Body of pancreas (tissue), 4 donors: ENCODE measurements at regions not wholly inside any gene's neighbourhood (a gene's known extent, or its start where the extent isn't known, plus 50 kb on each side); places are given as distances from the start of the nearest gene placed in this dataset.

ENCODE experiments used
- ATAC-seq: fragments of 150-250 bp; one replicate; pipeline ENCODE4 v1.9.1; 2016
- DNase-seq, 4 donors: peaks; one replicate each; pipeline ENCODE4 v3.0.0-alpha.2; 2019
- H3K27ac ChIP-seq, 4 donors: fragments of 200-600 bp; sonication (generic); 1 replicate in 3 of 4; 2 replicates in 1 of 4; pipeline versions ENCODE4 v1.5.1 to v1.6.1; 2016 to 2019; ENCODE audit warnings: mild to moderate bottlenecking in 1 of 4, mixed read lengths in 1 of 4, moderate library complexity in 1 of 4
- H3K27me3 ChIP-seq, 2 donors: fragments of 200-600 bp; sonication (generic); one replicate each; pipeline ENCODE4 v1.6.0; 2016; ENCODE audit warnings: mild to moderate bottlenecking in 1 of 2
- H3K36me3 ChIP-seq, 2 donors: fragments of 200-600 bp; sonication (generic); replicated peaks in 1 of 2; 2 replicates each; pipeline ENCODE4 v1.5.1; 2016; ENCODE audit warnings: low read depth in 2 of 2; ENCODE audit not compliant: insufficient read depth in 1 of 2
- H3K4me1 ChIP-seq: fragments of 200-600 bp; sonication (generic); one replicate; pipeline ENCODE4 v1.6.0; 2016
- H3K4me3 ChIP-seq, 2 donors: fragments of 200-600 bp; sonication (generic); 1 replicate in 1 of 2; 2 replicates in 1 of 2; pipeline ENCODE4 v1.5.1; 2016 to 2019
- H3K9me3 ChIP-seq, 3 donors: fragments of 200-600 bp; sonication (generic); 1 replicate in 2 of 3; 2 replicates in 1 of 3; pipeline ENCODE4 v1.5.1; 2016
- POLR2A ChIP-seq, 3 donors: fragments of 450-650 bp; IDR thresholded peaks; one replicate each; pipeline ENCODE4 v1.6.1; 2016; ENCODE audit warnings: antibody characterized with exemption in 3 of 3, mild to moderate bottlenecking in 2 of 3
- WGBS, 2 donors: methylation state at CpG; one replicate each; pipeline ENCODE4 v1.1.5; 2017; 5-methylcytosine and 5-hydroxymethylcytosine counted together
- intact Hi-C: fragments of 100-400 bp; cut with DNase I; formaldehyde crosslinking; loops from one replicate; pipeline ENCODE4 v1.15.1; 2023
- TF ChIP-seq, protein P1 (sequence below), 7 experiments: fragments of 450-650 bp in 4 of 7; fragments of 200-600 bp in 3 of 7; sonication (generic) in 3 of 7; IDR thresholded peaks; one replicate each; pipeline ENCODE4 v1.5.1; 2016 to 2019; ENCODE audit warnings: antibody characterized with exemption in 7 of 7

DNA sequence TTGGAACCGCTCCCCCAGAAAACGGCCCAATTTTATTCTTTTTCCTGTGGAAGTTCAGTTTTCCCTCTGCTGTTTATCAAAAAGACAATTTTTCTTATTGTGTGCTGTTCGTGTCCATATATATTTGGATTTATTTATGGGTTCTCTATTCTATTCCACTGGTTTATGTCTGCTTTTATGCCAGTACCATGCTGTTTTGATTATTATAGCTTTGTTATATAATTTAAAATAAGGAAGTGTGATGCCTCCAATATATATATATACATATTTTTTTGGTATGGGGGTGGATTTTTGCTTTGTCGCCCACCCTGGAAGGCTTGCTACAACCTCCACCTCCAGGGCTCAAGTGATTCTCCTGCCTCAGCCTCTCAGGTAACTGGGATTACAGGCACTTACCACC, 103.3 kb downstream of the TFAP2B start:
- DNase-seq (no peak), ATAC-seq (no peak)
- no peak overlapping the region for H3K4me3 ChIP-seq
- intact Hi-C loops = no loop called here
- no peaks in the 10 kb centered on the region for H3K36me3 ChIP-seq
- WGBS, 2 donors = 64 to 67% methylated on average over 4 of the region's 4 CpGs
- no peak for TF ChIP-seq POLR2A (IDR thresholded peaks at IDR 0.05)
- TF ChIP-seq, protein P1, sequence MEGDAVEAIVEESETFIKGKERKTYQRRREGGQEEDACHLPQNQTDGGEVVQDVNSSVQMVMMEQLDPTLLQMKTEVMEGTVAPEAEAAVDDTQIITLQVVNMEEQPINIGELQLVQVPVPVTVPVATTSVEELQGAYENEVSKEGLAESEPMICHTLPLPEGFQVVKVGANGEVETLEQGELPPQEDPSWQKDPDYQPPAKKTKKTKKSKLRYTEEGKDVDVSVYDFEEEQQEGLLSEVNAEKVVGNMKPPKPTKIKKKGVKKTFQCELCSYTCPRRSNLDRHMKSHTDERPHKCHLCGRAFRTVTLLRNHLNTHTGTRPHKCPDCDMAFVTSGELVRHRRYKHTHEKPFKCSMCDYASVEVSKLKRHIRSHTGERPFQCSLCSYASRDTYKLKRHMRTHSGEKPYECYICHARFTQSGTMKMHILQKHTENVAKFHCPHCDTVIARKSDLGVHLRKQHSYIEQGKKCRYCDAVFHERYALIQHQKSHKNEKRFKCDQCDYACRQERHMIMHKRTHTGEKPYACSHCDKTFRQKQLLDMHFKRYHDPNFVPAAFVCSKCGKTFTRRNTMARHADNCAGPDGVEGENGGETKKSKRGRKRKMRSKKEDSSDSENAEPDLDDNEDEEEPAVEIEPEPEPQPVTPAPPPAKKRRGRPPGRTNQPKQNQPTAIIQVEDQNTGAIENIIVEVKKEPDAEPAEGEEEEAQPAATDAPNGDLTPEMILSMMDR (IDR thresholded peaks at IDR 0.05) = no peak
- H3K27ac ChIP-seq = no peak overlapping the region
- peaks cover 0 to 10% (median 0%) of the 10 kb centered on the region in 3 donors for H3K9me3 ChIP-seq
- no peaks in the 10 kb centered on the region for H3K27me3 ChIP-seq
- H3K4me1 ChIP-seq = peaks cover 3% of the 10 kb centered on the region

DNA sequence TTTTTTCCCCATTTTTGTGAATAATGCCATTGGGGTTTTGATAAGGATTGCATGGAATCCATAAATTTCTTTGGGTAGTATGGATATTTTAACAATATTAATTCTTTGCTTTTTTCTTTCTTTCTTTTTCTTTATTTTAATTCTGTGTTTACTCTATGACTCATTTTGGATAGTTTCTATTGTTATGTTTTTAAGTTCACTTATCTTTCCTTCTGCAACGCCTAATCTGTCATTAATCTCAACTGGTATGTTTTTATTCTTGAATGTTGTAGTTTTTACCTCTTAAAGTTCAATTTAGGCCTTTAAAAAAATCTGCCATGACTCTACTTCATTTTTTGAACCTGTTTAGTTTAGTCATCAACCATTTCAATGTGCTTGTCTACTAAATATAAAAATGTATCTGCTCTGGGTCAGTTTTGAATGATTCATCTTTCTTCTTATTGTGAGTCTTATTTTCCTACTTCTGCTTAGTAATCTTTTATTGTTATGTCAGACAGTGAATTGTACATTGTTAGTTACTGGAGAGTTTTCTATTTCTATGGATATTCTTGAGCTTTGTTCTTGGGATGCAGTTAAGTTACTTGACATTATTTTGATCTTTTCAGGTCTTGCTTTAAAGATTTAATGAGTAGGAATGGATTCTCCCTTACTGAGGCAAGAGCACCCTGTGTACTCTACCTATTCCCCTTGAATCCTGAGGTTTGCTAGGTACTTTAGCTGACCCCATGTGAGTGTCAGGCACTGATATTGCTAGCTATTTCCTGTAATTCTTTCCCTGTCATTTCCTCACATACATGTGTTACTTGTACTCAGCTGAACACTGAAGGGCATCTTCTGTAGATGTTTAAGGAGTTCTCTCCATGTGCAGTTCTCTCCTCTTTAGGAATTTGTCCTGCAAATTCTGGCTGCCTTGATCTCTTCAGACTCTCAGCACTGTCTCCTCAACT, 104.2 kb downstream of the TFAP2B start:
- WGBS, 2 donors = 0% methylated on average over 1 of the region's 1 CpG
- ATAC-seq (no peak), DNase-seq (no peak)
- H3K9me3 ChIP-seq = peaks cover 0 to 10% (median 0%) of the 10 kb centered on the region in 3 donors
- no peaks in the 10 kb centered on the region for H3K36me3 ChIP-seq
- no peaks in the 10 kb centered on the region for H3K27me3 ChIP-seq
- no peak overlapping the region for H3K27ac ChIP-seq
- TF ChIP-seq, protein P1 (IDR thresholded peaks at IDR 0.05) = no peak
- no peak for TF ChIP-seq POLR2A (IDR thresholded peaks at IDR 0.05)
- H3K4me3 ChIP-seq = no peak overlapping the region
- intact Hi-C loops = no loop called here
- H3K4me1 ChIP-seq = peaks cover 3% of the 10 kb centered on the region

DNA sequence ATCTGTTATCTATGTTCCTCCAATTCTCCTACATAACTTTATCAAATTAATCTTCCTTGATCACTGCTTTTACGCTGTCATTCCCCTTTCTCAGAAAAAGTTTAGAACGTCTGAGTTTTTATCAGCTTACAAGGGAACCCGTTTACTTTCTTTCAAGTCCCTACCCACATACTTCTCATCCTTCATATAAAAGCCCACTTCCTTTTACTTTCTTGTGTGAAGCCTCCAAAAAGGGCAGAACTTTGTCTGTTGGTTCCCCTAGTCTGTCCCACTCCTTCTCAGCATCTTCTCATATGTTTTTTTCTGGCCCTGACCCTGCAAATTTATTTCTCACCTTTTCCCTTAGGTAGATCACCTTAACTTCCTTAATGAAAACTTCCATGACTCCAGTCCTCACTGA, 106.1 kb downstream of the TFAP2B start:
- Histone ChIP-seq H3K36me3 (no peaks in the 10 kb centered on the region), H3K27ac (no peak overlapping the region), H3K9me3 (peaks cover 0 to 10% (median 0%) of the 10 kb centered on the region in 3 donors), H3K4me1 (peaks cover 3% of the 10 kb centered on the region), H3K27me3 (no peaks in the 10 kb centered on the region), H3K4me3 (no peak overlapping the region)
- no peak for ATAC-seq
- TF ChIP-seq, protein P1 (IDR thresholded peaks at IDR 0.05) = no peak
- no peak for TF ChIP-seq POLR2A (IDR thresholded peaks at IDR 0.05)
- WGBS, 2 donors = 5 to 9% methylated on average over 3 of the region's 3 CpGs
- intact Hi-C loops = no loop called here
- no peak for DNase-seq

DNA sequence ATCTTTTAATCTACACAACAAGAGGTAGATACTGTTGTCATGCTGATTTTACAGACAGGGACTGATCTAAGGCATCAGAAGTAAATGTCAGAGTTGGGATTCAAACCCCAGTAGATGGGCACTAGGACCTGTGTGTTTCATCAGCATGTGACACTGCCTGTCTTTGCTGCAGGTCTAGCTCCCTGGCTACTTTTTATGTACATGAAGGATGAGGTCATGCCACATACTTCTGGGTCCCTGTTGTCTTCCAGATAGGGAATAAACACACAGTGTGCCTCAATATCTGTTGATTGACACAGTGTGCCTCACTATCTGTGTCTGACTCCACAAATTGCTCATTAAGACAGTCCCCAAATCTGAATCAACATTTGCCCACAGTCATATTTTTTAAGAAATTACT, 106.9 kb downstream of the TFAP2B start:
- no peak for DNase-seq
- TF ChIP-seq, protein P1 (IDR thresholded peaks at IDR 0.05) = no peak
- no peak for TF ChIP-seq POLR2A (IDR thresholded peaks at IDR 0.05)
- no peak overlapping the region for H3K4me3 ChIP-seq
- peaks cover 3% of the 10 kb centered on the region for H3K4me1 ChIP-seq
- no peaks in the 10 kb centered on the region for H3K27me3 ChIP-seq
- intact Hi-C loops = no loop called here
- H3K36me3 ChIP-seq = no peaks in the 10 kb centered on the region
- no peak overlapping the region for H3K27ac ChIP-seq
- H3K9me3 ChIP-seq = peaks cover 0 to 10% (median 0%) of the 10 kb centered on the region in 3 donors
- ATAC-seq = no peak

DNA sequence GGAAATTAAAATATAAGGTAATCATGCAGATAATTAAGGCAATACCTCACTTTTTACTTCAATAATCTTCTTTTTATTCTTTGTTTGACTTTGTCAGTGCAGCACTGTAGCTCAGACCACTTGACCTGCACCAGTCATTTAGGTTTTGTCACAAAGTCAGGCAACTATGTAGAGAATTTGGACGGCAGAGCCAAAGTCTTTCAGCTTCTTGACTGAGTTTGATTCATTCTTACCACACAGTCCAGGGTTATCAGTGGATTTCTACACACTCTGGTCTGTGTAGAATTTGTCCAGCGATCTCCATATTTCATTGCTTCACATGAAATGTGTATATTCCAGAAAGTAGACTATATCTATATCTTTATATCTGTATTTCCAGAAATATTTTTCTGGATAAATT, 107.3 kb downstream of the TFAP2B start:
- WGBS, 2 donors = 34 to 36% methylated on average over 2 of the region's 2 CpGs
- H3K9me3 ChIP-seq = peaks cover 0 to 6% (median 0%) of the 10 kb centered on the region in 3 donors
- no peaks in the 10 kb centered on the region for H3K36me3 ChIP-seq
- H3K27me3 ChIP-seq = no peaks in the 10 kb centered on the region
- intact Hi-C loops = no loop called here
- DNase-seq = no peak
- no peak overlapping the region for H3K4me3 ChIP-seq
- no peak for ATAC-seq
- H3K4me1 ChIP-seq = peaks cover 3% of the 10 kb centered on the region
- no peak for TF ChIP-seq POLR2A (IDR thresholded peaks at IDR 0.05)
- TF ChIP-seq, protein P1 (IDR thresholded peaks at IDR 0.05) = no peak
- no peak overlapping the region for H3K27ac ChIP-seq
